ENCODE measurements at regions not wholly inside any gene's neighbourhood (a gene's known extent, or its start where the extent isn't known, plus 50 kb on each side); places are given as distances from the start of the nearest gene placed in this dataset.

DNA sequence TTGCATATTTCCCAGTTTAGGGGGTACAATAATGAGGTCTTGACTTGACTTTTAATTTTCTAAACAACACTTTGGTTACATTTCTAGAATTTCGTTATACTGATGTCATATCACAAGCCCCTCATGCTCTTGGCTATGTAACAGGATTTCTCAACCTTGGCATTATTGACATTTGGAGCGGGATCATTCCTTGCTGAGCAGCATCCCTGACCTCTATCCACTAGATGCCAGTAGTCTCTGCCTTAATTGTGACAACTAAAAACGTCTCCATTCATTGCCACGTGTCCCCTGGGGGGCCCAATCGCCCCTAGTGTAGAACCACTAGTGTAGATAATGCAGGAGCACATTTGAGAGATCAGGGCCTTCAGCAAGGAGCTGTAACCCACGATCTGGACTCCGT lies 234.2 kb upstream of the MID1 start:
- Histone ChIP-seq H4K20me1 (ENCODE audit: insufficient read depth, low read length) (no peaks in the 10 kb centered on the region), H2BK20ac (ENCODE audit: low read depth, low read length) (no peak overlapping the region), H3K4me2 (ENCODE audit: low read depth, low read length) (no peak overlapping the region), H4K91ac (ENCODE audit: insufficient read depth, low read depth, low read length) (no peak overlapping the region), H3K4ac (ENCODE audit: low read depth, low read length) (no peak overlapping the region), H2AK9ac (replicated peaks; ENCODE audit: low read depth, low read length, poor library complexity) (no peak overlapping the region), H2BK120ac (ENCODE audit: low read depth, low read length) (no peak overlapping the region), H3K27ac (ENCODE audit: insufficient read depth, low read length) (no peak overlapping the region), H3K4me3 (ENCODE audit: insufficient read depth, low read depth, low read length) (no peak overlapping the region), H3K9ac (ENCODE audit: low read depth, low read length) (no peak overlapping the region), H3K9me3 (ENCODE audit: control insufficient read depth, insufficient read depth, low read length) (no peaks in the 10 kb centered on the region), H3K14ac (replicated peaks; ENCODE audit: low read depth, low read length) (no peak overlapping the region), H2AFZ (replicated peaks; ENCODE audit: low read length, poor library complexity) (no peak overlapping the region), H2BK15ac (ENCODE audit: low read depth, low read length) (no peak overlapping the region), H4K5ac (ENCODE audit: low read depth, low read length) (no peak overlapping the region), H2BK5ac (ENCODE audit: low read depth, low read length, poor library complexity, severe bottlenecking) (no peak overlapping the region), H3K23ac (ENCODE audit: low read depth, low read length) (no peak overlapping the region), H3K36me3 (ENCODE audit: control insufficient read depth, insufficient read depth, low read length) (no peaks in the 10 kb centered on the region), H3K79me1 (ENCODE audit: low read depth in 1 of 2, low read length in 2 of 2) (no peaks in the 10 kb centered on the region), H3K27me3 (ENCODE audit: control insufficient read depth, insufficient read depth, low read length) (no peaks in the 10 kb centered on the region), H3K18ac (ENCODE audit: low read depth, low read length) (no peak overlapping the region), H3K56ac (ENCODE audit: extremely low read depth, insufficient read depth, low read length) (no peak overlapping the region), H4K8ac (ENCODE audit: low read depth in 2 of 2, low read length in 2 of 2) (no peak overlapping the region), H2AK5ac (ENCODE audit: low read depth, low read length) (no peak overlapping the region), H3K9me1 (ENCODE audit: insufficient read depth, low read length) (no peaks in the 10 kb centered on the region), H3K4me1 (ENCODE audit: control insufficient read depth, insufficient read depth, low read length) (no peaks in the 10 kb centered on the region)
- dilution Hi-C loops (cut with HindIII; ENCODE audit: low sequenced_read_pairs, unreplicated experiment) = no loop called here
- POLR2A ChIA-PET (ENCODE audit: unreplicated experiment) = no interaction called here
- no CpG with 5 or more reads among the region's 7 CpGs for WGBS, 2 experiments (ENCODE audit: extremely low coverage in 2 of 2, insufficient read length in 1 of 2)
- no peak for DNase-seq
- intact Hi-C loops (cut with micrococcal nuclease) = loop anchor here (1.0 kb wide), 1 partner anchor 245 kb away; no protein-coding TSS in a partner anchor
- no TSS peak for BruUV-seq (replicated peaks)
- in situ Hi-C loops (cut with MboI; ENCODE audit: low sequenced_read_pairs) = no loop called here
- TF ChIP-seq, protein P1, sequence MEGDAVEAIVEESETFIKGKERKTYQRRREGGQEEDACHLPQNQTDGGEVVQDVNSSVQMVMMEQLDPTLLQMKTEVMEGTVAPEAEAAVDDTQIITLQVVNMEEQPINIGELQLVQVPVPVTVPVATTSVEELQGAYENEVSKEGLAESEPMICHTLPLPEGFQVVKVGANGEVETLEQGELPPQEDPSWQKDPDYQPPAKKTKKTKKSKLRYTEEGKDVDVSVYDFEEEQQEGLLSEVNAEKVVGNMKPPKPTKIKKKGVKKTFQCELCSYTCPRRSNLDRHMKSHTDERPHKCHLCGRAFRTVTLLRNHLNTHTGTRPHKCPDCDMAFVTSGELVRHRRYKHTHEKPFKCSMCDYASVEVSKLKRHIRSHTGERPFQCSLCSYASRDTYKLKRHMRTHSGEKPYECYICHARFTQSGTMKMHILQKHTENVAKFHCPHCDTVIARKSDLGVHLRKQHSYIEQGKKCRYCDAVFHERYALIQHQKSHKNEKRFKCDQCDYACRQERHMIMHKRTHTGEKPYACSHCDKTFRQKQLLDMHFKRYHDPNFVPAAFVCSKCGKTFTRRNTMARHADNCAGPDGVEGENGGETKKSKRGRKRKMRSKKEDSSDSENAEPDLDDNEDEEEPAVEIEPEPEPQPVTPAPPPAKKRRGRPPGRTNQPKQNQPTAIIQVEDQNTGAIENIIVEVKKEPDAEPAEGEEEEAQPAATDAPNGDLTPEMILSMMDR (conservative IDR thresholded peaks at IDR 0.05; ENCODE audit: low read depth, low read length) = no peak
- TF ChIP-seq CEBPB (IDR thresholded peaks at IDR 0.05; ENCODE audit: low read depth, low read length) = no peak
- TF ChIP-seq RAD21 (IDR thresholded peaks at IDR 0.05; ENCODE audit: low read length) = no peak
- no peak for TF ChIP-seq SMC3 (IDR thresholded peaks at IDR 0.05; ENCODE audit: low read depth, low read length)
- no peak for TF ChIP-seq MAFK (IDR thresholded peaks at IDR 0.05; ENCODE audit: low read depth, low read length)
- TF ChIP-seq RCOR1 (IDR thresholded peaks at IDR 0.05; ENCODE audit: insufficient replicate concordance, low read length) = no peak
- TF ChIP-seq MAZ (IDR thresholded peaks at IDR 0.05; ENCODE audit: borderline replicate concordance, low read depth, low read length) = no peak
- TF ChIP-seq MXI1 (IDR thresholded peaks at IDR 0.05; ENCODE audit: borderline replicate concordance, low read depth, low read length) = no peak
- TF ChIP-seq, protein P2, sequence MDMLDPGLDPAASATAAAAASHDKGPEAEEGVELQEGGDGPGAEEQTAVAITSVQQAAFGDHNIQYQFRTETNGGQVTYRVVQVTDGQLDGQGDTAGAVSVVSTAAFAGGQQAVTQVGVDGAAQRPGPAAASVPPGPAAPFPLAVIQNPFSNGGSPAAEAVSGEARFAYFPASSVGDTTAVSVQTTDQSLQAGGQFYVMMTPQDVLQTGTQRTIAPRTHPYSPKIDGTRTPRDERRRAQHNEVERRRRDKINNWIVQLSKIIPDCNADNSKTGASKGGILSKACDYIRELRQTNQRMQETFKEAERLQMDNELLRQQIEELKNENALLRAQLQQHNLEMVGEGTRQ (IDR thresholded peaks at IDR 0.05; ENCODE audit: low read depth, low read length) = no peak
- no peak for TF ChIP-seq FOS (IDR thresholded peaks at IDR 0.05; ENCODE audit: low read depth, low read length)
- TF ChIP-seq NFE2L2 (IDR thresholded peaks at IDR 0.05; ENCODE audit: low read depth, low read length) = no peak
- TF ChIP-seq POLR2A (IDR thresholded peaks at IDR 0.05; ENCODE audit: low read depth, low read length) = no peak
- TF ChIP-seq, protein P3, sequence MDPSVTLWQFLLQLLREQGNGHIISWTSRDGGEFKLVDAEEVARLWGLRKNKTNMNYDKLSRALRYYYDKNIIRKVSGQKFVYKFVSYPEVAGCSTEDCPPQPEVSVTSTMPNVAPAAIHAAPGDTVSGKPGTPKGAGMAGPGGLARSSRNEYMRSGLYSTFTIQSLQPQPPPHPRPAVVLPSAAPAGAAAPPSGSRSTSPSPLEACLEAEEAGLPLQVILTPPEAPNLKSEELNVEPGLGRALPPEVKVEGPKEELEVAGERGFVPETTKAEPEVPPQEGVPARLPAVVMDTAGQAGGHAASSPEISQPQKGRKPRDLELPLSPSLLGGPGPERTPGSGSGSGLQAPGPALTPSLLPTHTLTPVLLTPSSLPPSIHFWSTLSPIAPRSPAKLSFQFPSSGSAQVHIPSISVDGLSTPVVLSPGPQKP (IDR thresholded peaks at IDR 0.05; ENCODE audit: borderline replicate concordance, low read depth, low read length) = no peak
- TF ChIP-seq BHLHE40 (IDR thresholded peaks at IDR 0.05; ENCODE audit: low read depth, low read length) = no peak
- TF ChIP-seq RFX5 (IDR thresholded peaks at IDR 0.05; ENCODE audit: low read depth, low read length) = no peak
- no peak for TF ChIP-seq CHD1 (IDR thresholded peaks at IDR 0.05; ENCODE audit: low read depth, low read length)
- no peak for ATAC-seq (ENCODE audit: low read depth)
- CTCF ChIA-PET = no interaction called here
